GM18499 (cell line): ENCODE measurements at regions not wholly inside any gene's neighbourhood (a gene's known extent, or its start where the extent isn't known, plus 50 kb on each side); places are given as distances from the start of the nearest gene placed in this dataset.

Source experiments
- ATAC-seq: cut with Tn5 transposase; IDR thresholded peaks from one replicate; pipeline ENCODE4 v1.9.1; 2021; ENCODE audit warnings: moderate number of reproducible peaks; ENCODE audit not compliant: insufficient read depth, unreplicated experiment

GRCh38 chr7:155198901-155199845, 98.5 kb upstream of the INSIG1 start:
- ATAC-seq, result peak; percentile 51

GRCh38 chr7:155201325-155202087, 96.2 kb upstream of the INSIG1 start:
- ATAC-seq, result no peak

GRCh38 chr7:155202106-155202871, 95.4 kb upstream of the INSIG1 start:
- no peak for ATAC-seq

DNA sequence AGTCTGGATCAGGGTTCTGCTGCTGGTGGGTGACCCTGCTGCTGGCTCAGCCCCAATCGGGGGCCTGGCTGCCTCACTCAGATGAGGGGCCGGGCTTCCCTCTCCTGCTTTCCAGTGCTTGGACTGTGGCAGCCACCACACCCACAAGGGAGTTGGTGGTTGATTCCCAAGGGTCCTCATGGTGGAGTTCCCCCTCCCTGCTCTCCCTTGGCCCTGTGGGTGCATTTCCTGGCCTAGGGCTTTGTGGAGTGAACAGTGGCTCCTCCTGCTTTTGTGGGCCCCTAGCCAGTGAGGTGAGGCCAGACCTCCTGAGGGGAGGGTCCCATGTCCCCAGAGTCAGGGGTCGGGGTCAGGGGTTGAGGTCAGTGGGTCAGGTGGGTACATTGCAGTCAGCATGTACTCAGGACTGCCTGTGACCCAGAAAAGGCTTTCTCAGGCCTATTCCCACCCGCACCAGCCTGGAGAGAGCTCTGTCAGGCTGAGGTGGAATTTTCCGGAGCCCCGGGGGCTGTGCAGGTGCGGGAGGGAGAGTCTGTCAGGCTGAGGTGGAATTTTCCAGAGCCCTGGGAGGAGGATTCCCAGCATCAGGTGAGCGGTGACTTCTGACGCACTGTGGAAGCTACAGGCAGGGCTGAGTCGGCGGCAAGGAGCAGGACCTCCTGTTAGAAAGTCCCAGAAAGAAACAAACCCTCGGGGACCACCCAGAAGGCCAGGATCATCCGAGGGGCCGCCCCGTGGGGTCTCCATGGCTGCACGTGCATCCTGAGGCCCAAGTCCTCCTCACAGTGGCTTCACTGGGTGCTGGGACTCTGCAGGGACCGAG, 94.4 kb upstream of the INSIG1 start:
- ATAC-seq, result no peak

- no peak for ATAC-seq
These were observed 93.6 kb upstream of the INSIG1 start for GRCh38 chr7:155203882-155204691.

DNA sequence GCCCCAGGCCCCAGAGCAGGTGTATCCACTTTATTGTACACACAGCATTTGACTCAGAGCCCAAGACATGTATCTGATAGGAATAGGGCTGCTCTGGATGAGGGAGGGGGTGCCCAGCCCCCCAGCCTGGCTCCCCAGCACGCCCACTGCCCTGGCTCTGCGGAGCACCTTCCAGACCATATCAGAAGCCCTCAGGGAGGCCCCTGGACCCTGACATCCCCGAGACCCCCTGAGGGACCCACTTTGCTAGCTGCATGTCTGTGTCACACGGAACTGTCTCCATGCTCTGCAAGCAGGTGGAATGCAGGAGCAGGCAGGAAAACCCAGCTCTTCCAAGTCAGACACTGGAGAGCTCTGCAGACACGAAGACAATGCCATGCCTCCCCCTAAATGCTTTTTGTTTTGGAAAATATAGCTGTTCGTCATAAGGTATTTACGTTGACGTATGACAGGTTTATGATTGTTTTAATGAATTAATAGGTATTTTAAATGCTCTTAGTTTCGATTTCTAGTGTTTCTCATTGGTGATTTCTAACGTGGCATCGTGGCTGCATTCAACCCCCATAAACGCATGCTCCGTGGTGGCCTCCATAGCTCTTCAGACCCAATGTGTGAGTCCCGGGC, 92.8 kb upstream of the INSIG1 start:
- no peak for ATAC-seq

GRCh38 chr7:155205368-155206317, 92.0 kb upstream of the INSIG1 start:
- peak; percentile 80 for ATAC-seq

DNA sequence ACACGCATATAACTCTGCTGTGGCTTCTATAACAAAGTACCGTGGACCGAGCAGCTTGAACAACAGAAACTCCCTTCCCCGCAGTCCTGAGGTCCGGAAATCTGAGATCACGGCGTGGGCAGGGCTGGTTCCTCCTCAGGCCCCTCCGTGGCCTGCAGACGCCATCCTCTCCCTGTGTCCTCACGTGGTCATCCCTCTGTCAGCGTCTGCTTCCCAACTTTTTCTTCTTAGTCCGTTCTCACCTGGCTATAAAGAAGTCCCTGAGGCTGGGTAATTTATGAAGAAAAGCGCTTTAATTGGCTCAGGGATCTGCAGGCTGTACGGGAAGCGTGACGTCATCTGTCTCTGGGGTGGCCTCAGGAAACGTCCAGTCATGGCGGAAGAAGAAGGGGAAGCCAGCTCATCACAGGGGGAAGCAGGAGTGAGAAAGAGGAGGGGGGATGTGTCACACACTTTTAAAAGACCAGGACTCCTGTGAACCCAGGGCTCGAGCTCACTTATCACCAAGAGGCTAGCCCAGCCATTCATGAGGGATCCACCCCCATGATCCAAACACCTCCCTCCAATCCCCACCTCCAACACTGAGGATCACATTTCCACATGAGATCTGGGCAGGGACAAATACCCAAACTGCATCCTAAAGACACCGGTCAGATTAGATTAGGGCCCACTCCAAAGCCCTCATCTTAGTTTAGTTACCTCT, 91.2 kb upstream of the INSIG1 start:
- ATAC-seq, result peak; percentile 21

GRCh38 chr7:155207326-155208002, 90.2 kb upstream of the INSIG1 start:
- ATAC-seq, result no peak

DNA sequence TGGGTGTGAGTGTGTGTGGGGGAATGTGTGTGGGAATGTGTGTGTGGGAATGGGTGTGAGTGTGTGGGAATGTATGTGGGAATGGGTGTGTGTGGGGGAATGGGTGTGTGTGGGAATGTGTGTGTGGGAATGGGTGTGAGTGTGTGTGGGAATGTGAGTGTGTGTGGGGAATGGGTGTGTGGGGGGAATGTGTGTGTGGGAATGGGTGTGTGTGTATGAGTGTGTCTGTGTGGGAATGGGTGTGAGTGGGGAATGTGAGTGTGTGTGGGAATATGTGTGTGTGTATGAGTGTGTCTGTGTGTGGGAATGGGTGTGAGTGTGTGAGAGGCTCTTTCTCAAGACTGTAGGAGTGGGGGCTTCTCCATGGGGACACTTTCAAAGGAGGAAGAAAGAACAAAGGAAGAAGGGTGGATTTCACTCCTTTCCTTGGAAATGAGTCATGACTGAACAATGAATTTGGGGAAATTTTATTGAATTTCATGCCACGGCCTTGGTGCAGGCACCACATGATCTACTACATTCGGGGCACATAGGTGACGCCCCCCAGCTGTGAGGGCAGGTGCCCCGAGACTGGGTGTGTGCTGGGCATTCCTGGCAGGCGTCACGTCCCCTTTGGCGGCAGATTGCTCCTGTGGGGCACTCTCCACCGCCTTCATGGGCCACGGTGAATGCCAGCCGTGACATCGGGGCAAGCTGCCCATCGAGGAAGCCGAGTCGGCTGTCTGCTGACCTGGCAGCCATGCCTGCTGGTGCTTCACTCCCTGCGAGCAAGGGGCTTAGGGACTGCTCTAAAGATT, 88.8 kb upstream of the INSIG1 start:
- no peak for ATAC-seq

DNA sequence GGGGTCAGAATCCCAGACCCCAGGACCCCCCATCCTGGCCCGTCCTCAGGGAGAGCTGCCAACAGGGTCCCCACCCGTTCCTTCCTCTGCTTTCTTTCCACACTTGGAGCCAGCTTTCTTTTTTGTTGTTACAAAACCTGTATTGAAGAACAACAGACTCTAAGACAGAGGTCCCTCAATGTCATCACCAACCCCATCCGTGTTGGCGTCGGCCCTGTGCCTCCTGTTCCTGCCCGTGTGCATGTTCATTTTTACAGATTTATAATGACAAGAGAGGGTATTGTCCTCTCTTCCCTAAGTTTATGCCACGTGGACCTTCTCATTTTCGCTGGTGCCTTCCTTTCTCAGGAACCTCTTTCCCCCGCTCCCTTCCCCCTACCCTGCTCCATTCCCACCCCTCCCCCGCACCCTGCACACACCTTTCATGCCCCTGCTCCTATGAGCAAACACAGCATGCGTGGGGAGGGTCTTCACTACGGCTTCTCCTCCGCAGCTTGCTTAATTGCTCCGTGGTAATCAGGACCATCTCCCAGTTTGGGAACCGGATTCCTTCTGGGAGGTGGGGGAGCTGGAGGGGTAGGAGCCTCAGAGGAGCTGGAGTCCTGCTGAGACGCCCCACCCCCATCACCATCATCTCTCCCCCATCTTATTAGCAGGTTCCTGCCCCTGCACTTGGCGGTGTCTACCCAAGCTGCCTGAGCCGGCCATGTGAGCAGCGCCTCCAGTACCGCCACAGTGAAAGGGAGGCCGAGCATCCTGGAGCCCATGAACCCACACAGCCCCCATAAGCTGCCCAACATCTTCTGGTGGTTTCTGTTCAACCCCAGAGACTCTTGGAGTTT, 88.0 kb upstream of the INSIG1 start:
- no peak for ATAC-seq

GRCh38 chr7:155210356-155210755, 87.3 kb upstream of the INSIG1 start:
- ATAC-seq, result no peak

- ATAC-seq, result no peak
These were observed 86.5 kb upstream of the INSIG1 start for GRCh38 chr7:155211173-155211572.

GRCh38 chr7:155211761-155212160, 85.9 kb upstream of the INSIG1 start:
- no peak for ATAC-seq
